ENCODE measurements at regions not wholly inside any gene's neighbourhood (a gene's known extent, or its start where the extent isn't known, plus 50 kb on each side); places are given as distances from the start of the nearest gene placed in this dataset.

- TF ChIP-seq EZH2 (IDR thresholded peaks at IDR 0.05; ENCODE audit: insufficient read depth, poor library complexity, severe bottlenecking) = no peak
- TF ChIP-seq EZH2phosphoT487 (IDR thresholded peaks at IDR 0.05; ENCODE audit: insufficient read depth, low read depth) = no peak
Observed at GRCh38 chr2:138403431-138403927, 98.1 kb upstream of the SPOPL start.

All from GM23248 (cell line).